Hematopoietic multipotent progenitor cell treated with erythropoietin and hydrocortisone succinate and interleukin-3 and kit ligand, for 17 days (in vitro differentiated cells): ENCODE measurements at regions not wholly inside any gene's neighbourhood (a gene's known extent, or its start where the extent isn't known, plus 50 kb on each side); places are given as distances from the start of the nearest gene placed in this dataset.

Experiments
- DNase-seq: peaks from one replicate; pipeline ENCODE4 v3.0.0-alpha.2; 2015; ENCODE audit warnings: low spot score

DNA sequence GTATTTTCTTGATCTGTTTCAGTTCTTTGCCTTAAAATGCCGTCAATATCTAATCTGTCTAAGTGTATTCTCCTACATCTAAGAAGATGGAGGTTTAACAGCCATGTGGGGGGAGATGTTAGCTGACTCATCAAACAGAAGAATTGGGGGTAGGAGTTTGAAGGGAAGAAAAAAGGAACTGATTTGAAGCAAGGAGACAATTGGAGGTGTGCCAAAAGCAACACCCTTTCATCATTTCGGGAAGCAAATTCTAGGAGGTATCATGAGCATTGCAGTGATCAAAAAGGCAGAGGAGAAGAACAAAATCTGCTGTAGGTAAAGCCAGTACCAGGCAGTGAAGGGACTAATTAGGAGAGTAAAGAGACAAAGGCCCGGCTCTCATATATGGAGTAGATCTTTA lies 337.3 kb upstream of the TBC1D5 start:
- DNase-seq = no peak

DNA sequence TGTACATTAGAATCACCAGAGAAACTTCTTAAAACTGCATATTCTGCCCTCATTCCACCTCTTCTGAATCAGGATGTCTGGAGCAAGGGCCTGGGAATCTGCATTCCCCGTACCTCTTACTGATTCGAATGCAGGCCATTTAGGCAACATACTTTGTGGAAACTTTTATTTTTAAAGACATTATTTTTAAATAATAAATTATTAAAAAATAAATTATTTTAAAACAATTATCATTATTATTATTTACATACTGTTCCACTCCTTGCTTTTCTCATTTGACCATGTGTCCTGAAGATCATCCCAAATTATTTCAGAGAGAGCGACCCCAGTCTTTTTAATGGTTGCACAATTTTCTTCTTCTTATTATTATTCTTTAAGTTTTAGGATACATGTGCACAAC lies 336.6 kb upstream of the TBC1D5 start:
- no peak for DNase-seq

DNA sequence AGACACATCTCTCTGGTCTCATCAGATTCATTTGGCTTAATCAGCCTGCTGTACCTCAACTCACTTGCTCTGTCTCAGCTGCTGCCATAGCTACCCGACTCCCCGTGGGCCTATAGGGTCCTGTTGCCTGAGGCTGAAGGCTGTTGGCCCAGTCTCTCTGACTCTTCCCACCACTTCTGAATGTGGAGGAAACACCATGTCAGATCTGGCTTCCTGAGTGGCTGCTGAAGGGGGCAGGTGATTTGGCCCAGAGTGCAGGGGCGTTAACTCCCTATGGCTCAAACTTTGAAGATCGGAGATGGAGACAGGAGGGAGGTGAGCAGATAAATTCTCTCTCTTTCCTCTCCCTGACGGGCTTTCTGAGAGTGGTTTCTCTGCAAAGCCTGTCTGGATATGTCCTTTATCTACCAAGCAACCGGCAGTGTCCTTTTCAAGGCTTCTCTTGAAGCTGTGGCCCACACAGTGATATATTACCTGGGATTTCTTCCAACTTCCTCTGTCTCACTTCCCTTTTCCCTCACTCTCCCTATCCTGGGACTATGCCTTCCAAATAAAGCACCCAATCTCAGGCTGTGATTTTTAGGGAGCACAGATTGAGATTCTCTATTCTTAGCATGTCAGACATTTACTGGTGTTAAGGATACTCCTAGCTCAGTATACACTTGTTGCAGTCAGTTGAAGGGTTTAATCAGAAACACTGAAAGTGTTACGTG lies 334.9 kb upstream of the TBC1D5 start:
- no peak for DNase-seq

DNA sequence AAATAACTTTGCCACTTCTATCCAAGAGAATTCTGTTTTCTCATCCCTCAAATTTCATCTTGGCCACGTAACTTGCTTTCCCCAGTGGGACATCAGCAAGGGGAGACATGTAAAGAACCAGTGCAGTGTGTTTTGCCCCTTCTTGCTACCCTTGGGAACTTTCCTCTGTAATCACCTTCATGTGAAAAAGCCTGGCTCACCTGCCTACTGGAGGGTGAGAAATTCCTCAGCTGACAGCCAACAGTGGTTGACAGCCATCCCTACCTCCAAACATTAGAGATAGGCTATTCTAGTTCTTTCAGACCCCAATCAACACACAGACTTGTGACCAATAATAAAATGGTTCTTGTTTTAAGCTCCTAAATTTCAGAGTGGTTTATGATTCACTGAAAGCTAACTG lies 333.9 kb upstream of the TBC1D5 start:
- DNase-seq = no peak

DNA sequence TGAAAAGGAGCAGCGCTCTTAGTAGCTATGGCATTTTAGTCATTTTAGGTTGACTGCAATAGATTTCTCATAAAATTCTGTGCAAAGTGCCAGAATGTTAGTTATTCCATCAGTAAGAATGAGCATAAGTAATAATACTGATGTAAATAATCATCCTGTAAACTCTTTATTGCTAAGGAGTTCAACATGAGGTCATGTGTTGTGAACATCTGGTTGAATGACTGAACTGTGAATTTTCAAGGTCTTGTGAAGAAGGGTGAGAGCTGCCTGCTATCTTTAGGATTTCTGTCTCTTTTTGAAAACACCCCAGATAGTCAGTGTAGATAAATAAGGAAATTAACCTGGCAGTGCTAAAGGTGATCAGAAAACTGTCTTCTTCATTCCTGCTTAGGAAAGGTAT lies 333.4 kb upstream of the TBC1D5 start:
- no peak for DNase-seq

DNA sequence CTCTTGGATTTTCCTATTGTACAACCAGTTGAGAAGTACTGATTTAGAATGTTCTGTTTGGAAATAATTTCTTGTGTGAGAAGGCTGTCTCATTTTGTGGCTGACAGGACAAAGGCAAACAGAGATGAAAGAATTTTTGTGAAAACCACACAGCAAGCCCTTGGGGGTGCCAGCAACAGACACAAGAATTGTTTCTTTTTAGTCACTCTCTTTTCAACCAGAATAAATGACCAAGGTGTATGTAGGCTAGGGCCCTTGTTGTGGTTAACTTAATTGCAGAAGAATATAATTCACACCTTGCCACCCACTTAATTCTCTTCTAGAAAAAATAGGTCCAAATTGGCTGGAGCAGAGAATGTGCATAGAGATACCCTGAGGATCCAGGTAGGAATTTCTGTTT lies 329.4 kb upstream of the TBC1D5 start:
- DNase-seq = no peak

DNA sequence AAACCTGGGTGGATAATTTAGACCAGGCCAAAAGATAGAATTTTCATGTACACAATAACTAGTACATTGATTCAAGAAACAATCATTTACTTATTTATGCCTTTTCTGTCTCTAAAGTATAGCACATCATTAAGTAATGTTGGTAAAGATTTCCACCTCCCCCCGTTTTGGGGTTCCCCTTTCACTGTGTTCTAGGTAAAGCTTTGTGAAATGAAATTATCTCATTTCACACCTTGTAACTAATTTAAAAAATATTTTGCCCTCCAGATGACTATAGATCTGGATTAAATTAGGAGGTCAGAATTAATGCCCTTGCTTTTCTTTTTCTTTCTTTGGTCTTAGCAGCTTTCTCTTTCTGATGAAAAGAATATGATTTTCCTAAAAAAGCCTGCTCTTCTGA lies 328.5 kb upstream of the TBC1D5 start:
- no peak for DNase-seq

DNA sequence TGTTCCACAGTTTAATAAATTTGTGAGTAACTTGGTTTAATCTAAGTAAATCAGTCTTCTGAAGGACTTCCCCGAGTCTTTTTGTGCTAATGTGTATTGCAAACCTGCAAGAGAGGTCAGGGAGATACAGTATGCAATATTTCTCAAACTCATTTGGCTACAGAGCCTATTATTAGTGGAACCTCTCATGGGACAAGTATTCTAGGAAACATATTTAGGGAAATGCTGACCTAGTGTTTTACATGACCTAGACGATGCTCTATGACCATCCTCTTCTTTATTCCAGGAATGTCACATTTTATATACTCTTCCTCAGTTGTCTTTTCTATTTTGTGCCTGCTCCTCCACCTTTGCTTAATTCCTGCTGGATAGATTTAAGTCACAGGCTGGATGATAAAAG lies 327.8 kb upstream of the TBC1D5 start:
- no peak for DNase-seq

DNA sequence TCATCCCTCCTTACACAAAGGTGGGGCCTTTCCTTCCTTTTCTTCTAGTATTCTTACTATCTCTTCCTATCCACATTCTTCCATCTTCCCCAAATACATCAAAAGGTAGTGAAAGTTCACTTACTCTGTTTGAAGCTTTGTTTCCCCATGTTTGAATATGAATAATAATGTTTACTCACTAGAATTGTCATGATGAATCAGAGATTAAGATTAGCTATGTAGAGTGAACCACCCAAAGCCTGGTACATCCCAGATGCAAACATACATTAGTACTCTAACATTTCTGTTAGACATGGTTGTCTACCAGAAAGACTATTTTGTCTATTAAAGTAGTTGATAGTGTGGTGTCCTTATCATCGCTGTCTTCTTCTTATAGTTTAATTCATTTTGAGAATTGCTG lies 327.1 kb upstream of the TBC1D5 start:
- no peak for DNase-seq

DNA sequence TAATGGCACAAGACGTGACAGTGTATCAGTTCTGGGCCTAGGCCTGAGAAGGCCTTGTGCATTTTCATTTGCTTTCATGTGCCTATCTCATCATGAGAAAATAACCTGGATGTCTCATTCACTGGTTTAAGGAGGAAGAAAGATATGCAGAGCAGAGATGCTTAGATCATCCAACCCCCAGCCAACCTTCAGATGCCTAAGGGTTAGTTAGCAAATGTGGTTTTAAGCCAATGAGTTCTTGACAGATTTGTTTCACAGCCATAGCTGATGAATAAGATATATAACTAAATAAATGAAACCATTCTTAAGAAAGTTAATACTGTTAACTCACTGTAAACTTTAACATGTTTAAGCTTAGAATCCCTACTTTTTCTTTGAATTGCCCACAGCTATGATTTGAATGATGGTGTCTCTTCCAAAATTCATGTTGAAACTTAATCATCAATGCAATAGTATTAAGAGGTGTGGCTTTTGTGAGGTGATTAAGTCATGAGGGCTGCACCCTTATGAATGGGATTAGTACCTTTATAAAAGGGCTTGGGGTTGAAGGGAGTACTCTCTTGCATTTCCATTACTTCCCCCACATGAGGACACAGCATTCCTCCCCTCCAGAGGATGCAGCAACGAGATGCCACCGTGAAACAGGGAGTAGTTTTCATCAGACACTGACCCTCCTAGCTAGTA lies 324.6 kb upstream of the TBC1D5 start:
- DNase-seq = no peak

DNA sequence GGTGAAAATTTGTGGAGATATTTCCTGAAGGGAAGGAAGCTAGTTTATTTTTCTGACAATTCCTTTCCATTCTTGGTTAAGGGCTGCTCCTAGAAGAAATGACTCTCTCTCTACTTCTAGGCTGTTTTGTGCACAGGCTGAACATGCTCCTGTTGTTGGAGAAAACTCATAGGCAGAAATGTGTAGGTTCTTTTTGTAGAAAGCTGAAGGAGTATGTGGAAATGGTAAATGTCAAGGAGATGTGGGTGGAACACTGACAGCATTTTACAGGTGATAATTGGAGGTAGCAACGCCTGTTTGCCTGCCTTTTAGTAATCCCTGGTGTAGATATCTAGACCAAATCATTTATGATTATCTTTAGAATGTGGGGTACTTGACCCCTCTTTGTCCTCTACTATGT lies 322.2 kb upstream of the TBC1D5 start:
- no peak for DNase-seq

DNA sequence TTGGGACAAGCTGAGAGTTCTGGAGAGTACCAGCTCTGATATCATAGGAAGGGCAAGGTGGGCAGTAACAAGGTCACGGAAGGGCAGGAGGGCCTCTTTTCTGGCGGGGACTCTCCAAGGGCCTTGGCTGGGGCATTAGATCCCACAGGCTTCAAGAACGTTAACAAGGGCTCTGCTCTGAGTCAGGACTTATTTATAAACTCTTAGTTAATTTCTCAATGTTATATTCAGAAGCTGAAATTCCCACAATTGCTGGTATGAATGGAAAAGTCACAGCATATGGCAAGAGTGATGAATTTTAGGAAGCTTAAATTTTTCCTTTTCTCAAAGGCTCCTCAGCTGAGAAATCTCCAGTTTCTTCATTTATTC lies 320.2 kb upstream of the TBC1D5 start:
- DNase-seq = no peak

DNA sequence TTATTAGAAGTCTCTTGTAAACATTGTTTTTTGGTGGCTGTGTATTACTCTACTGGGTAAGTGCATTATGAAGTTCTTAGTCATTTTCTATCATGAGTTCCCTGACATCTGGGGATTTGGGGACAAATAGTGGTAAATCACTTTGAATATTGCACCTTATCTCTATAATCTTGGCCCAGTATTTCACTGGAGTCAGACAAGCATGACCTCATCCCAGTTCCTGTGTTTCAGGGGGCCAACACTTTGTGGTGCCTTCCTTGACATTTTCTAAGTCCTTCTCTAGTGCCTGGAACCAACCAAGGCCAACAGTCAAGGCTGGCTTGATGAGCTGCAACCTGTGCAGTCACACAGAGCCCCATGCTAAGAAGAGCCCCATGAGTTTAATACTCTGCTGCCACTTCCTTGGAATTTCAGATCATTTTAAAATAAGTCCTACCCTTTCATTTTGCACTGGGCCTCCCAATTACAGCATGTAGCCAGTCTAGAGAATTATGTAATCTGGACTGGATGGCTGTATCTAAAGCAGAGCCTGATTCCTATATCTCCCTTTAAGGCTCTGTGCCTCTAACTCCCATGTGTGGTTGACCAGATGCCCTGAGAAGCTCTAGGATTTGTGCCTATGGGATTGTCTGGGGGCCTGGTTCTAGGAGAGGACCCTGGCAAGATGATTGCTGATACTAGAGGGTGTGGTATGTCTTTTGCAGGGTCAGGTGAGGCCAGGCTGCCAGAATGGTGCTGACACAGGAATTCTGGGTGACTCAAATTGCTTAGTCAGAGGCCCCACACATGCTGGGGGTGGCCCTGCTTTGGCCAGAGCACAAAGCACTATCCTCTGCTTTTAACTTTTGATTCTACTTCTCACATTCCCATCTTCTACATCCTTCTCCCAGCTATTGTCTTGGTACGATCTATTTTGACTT lies 319.6 kb upstream of the TBC1D5 start:
- DNase-seq = no peak

DNA sequence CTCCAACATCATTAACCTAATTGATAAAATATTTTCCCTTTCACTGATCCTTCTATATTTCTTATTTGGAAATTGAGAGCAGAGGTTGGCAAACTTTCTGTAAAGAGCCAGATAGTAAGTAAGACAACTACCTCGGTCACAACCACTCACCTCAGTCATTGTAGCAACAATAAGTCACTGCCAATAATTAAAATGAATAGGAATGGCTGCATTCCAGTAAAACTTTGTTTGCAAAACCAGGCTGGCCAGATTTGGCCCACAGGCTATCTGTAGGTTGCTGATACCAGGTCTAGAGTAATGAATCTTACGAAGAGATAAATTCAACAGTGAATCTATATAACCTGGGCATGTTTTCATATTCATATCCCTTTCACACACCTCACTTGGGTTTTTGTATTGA lies 316.2 kb upstream of the TBC1D5 start:
- DNase-seq = no peak

DNA sequence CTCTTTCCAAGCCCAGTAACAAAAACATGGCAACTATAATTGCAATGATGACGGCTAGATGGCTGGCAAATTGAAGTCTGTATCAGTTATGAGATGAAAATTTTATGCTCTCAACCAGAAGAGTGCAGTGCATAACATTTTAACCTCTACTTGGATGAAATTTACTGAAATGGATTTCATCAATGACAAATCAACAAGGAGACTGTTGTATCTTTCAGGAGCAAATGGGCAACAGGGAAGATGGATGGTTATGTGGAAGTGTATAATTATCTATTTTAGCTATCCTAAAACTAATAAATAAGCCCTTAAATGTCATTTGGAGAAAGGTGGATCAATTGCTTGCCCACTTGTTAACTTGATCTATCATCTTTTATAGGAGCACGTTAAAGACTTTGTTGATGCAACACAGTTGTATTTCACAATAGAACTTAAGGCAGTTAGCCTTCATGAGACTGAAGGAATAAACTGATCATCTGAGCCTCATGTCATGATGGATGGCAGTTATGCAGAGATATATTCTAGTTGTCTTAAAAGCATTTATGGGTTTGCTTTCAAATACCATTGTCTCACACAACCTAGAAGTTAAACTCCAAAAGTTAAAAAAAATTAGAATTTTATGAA lies 315.1 kb upstream of the TBC1D5 start:
- DNase-seq = no peak

DNA sequence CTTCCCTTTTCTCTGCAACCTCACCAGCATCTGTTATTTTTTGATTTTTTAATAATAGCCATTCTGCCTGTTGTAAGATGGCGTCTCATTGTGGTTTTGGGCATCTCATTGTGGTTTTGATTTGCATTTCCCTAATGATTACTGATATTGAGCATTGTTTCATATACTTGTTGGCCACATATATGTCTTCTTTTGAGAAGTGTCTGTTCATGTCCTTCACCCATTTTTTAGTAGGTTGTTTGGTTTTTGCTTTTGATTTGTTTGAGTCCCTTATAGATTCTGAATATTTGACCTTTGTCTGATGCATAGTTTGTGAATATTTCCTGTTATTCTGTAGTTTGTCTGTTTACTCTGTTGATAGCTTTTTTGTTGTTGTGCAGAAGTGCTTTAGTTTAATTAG lies 312.2 kb upstream of the TBC1D5 start:
- no peak for DNase-seq

DNA sequence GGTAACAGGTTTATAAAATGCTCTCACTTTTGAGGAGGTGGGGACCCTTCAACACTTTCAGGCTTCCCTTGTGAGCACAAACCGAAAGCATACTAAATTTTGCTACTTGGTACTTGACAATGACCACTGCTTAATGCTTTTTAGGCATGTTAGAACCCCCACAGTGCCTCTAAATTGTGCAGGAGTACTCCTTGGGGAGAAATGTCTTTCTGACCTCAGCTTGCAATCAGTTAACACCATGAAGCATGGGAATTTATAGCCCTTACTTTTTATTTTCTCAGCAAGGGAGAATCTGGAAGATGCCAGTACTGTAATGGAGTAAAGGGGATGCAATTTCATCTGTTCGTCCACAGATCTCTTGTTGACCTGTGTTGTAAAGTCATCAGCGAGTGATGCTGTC lies 308.9 kb upstream of the TBC1D5 start:
- no peak for DNase-seq

DNA sequence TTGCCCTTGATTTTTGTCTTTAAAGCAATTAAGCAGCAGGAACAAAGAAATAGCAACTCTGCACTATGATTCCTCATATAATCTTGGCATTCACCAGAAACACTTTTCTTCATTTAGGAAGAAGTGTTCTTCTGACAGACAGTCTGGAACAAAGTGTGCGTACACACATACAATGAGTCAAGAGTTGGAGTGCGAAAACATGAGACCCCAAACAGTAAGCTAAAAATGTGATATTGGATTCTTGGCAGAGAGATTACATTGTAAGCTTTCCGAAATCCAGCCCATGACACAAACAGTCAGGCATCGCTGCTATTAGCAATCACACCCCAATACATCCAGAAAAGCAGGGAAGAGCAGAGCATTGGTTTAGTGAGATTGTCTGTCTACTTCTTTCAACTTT lies 306.7 kb upstream of the TBC1D5 start:
- no peak for DNase-seq

DNA sequence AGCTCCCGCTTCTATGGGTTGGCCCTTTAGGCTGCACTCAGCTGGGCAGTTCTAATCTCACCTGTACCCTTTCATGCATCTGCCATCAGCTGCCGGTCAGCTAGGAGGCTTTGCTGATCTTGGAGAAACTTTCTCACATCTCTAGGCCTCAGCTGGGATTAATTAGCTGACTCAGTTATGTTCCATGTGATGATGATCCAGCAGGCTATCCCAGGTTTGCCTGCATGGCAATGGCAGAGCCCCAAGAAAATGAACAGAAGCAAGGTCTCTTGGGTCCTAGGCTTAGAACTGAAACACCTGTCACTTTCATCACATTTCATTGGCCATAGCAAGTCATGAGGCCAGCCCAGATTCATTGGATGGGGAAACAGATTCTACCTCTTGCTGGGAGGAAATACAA lies 304.6 kb upstream of the TBC1D5 start:
- no peak for DNase-seq

DNA sequence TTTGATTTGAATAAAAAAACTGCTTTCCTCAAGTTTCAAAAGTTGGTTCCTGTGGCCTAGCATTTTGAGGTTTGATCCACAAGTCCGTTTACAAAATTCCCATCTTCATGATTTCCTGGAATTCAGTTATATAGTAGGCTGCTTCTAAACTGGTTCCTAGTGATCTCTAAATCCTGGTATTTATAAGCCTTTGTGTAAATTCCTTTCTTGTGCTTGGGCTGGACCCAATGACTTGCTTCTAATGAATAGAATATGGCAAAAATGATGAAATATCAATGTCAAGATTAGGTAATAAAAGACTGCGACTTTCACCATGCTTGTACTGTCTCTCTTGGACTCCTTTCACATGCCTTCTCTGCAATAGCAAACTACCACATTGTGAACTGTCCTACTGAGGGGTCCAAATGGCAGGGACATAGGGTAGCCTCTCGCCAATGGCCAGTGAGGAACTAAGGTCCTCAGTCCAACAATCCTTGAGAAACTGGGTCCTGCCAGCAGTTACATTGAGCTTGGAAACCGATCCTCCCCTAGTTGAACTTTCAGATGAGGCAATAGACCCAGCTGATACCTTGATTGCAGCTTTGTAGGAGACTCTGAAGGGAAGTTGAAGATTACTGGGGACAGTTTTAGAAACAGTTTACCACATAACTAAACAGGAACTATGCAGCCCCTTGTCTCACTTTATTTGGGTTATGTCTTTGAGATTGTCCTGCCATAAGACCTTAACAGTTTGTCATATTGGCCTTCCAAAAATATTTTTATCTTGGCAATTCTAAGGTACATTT lies 303.9 kb upstream of the TBC1D5 start:
- DNase-seq = no peak

DNA sequence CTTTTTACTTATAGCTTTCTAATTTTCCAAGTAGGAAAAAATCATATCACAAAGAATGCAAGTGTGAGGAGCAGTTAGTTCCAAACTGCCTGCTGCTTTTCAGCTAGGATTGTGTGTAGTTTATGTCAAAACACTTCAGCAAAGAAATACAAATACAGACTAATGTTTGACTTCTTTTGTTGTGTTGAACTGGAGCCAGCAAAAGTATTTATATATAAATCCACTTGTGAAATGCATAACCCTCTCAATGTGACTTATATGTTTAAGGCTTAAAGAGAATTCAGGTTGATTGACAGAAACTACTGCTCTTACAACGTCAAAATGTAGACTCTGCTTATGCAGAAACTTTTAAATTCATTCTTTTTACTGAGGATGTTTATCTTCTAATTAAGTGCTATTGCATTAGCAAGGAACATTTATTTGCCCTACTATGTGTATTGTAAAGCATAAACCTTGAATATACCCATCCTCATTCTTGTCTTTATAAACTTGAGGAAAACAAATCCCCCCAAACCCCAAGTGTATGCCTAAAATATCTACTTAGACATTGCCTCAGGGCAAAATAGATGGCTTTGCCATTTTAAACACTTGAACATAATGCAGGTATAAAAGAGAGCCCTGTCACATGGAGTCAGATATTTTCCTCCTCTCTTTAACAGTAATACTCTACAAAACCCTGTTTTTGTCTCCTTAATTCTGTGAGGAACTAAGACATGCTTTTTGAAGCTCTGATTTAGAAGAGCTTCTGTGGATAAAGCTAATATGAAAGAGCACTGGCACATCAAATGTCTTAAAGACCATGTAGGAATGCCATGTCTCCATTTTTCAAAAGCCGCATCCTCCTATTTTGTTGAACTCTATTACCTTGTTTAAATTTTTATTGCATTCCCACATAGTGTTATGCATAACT lies 302.8 kb upstream of the TBC1D5 start:
- no peak for DNase-seq
